ENCODE measurements at regions not wholly inside any gene's neighbourhood (a gene's known extent, or its start where the extent isn't known, plus 50 kb on each side); places are given as distances from the start of the nearest gene placed in this dataset.

DNA sequence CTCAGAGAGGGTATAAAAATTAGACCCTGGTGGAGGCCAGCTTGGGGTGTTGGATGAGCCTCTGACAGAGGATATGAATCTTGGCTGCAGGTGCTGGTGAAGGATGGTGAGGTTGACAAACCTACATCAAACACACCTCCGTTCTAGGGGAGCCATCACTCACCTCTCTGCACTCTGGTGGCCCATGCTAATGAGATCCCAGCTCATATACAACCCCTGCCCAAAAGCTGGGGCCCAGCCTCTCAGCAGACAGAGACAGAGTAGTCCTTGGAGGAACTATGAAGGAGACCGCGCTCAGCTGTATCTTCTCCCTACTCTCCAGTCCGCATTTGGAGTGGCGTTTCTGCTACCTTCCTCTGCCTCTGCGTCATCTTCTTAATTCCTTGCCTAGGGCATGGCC, 83.1 kb upstream of the SORCS3 start:
- TF ChIP-seq CTCF (conservative IDR thresholded peaks at IDR 0.05 in 1 of 2, IDR thresholded peaks at IDR 0.05 in 1 of 2; ENCODE audit: extremely low read depth in 1 of 2, insufficient read depth in 1 of 2, low read depth in 1 of 2, low read length in 2 of 2) (no peak), EZH2 (IDR thresholded peaks at IDR 0.05; ENCODE audit: borderline replicate concordance, low read length) (no peak)
